SK-N-SH (cell line): ENCODE measurements at regions not wholly inside any gene's neighbourhood (a gene's known extent, or its start where the extent isn't known, plus 50 kb on each side); places are given as distances from the start of the nearest gene placed in this dataset.

ENCODE experiments used
- CTCF ChIP-seq: fragments of 200-600 bp; sonication (generic); IDR thresholded peaks from 2 replicates; pipeline ENCODE4 v1.6.1; 2017; ENCODE audit warnings: antibody characterized with exemption, mild to moderate bottlenecking, moderate library complexity
- NRF1 ChIP-seq: IDR thresholded peaks from 2 replicates; pipeline ENCODE4 v1.6.1; 2012; ENCODE audit warnings: low read depth, mild to moderate bottlenecking, low read length
- YY1 ChIP-seq: IDR thresholded peaks from 2 replicates; pipeline ENCODE4 v1.4.0; 2012; ENCODE audit warnings: low read depth, mild to moderate bottlenecking

DNA sequence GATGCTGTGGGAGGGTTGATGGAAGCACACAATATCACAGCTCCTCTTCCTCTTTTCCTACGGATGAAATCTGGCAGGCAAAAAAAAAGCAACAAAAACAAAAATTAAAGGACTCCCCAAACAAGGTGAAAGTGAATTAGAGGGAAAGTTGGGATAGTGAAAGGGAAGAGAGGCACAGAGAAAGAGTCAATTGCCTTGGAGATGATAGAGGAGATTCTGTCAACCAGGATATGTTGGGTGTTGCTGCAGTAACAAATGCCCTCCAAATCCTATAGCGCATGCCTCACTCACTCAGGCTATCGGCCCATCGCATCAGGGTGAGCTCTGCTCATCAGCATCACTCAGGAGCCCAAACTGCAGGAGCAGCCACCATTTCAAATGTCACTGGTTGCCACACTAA lies 119.1 kb downstream of the DLEU7 start:
- TF ChIP-seq YY1: no peak
- no peak for TF ChIP-seq NRF1
- TF ChIP-seq CTCF: no peak
